ENCODE measurements at regions not wholly inside any gene's neighbourhood (a gene's known extent, or its start where the extent isn't known, plus 50 kb on each side); places are given as distances from the start of the nearest gene placed in this dataset.

GRCh38 chr4:157564218-157564617 is 343.7 kb downstream of the GRIA2 start:
- no peak for DNase-seq (ENCODE audit: low read depth, low spot score)
- Histone ChIP-seq H3K4me3 (no peak overlapping the region), H3K27ac (no peak overlapping the region), H3K9ac (ENCODE audit: insufficient read length) (no peak overlapping the region), H3K9me3 (ENCODE audit: low read depth, low read length) (no peaks in the 10 kb centered on the region), H3K36me3 (ENCODE audit: insufficient read depth, low read length) (no peaks in the 10 kb centered on the region)
- TF ChIP-seq POLR2AphosphoS5 (IDR thresholded peaks at IDR 0.05; ENCODE audit: borderline replicate concordance, low read depth, low read length) (no peak), FOXP2 (optimal IDR thresholded peaks at IDR 0.05; ENCODE audit: control extremely low read depth, extremely low read length, insufficient read depth) (no peak), EZH2 (IDR thresholded peaks at IDR 0.05) (no peak)

GRCh38 chr4:157558016-157558415 is 337.5 kb downstream of the GRIA2 start:
- no peak overlapping the region for H3K9ac ChIP-seq (ENCODE audit: insufficient read length)
- TF ChIP-seq FOXP2 (optimal IDR thresholded peaks at IDR 0.05; ENCODE audit: control extremely low read depth, extremely low read length, insufficient read depth) (no peak), POLR2AphosphoS5 (IDR thresholded peaks at IDR 0.05; ENCODE audit: borderline replicate concordance, low read depth, low read length) (no peak), EZH2 (IDR thresholded peaks at IDR 0.05) (no peak)
- DNase-seq (ENCODE audit: low read depth, low spot score) = no peak
- no peaks in the 10 kb centered on the region for H3K9me3 ChIP-seq (ENCODE audit: low read depth, low read length)
- H3K27ac ChIP-seq = no peak overlapping the region
- H3K4me3 ChIP-seq = no peak overlapping the region
- H3K36me3 ChIP-seq (ENCODE audit: insufficient read depth, low read length) = no peaks in the 10 kb centered on the region

GRCh38 chr4:157550028-157550427 is 329.5 kb downstream of the GRIA2 start:
- no peaks in the 10 kb centered on the region for H3K36me3 ChIP-seq (ENCODE audit: insufficient read depth, low read length)
- no peak for TF ChIP-seq EZH2 (IDR thresholded peaks at IDR 0.05)
- TF ChIP-seq FOXP2 (optimal IDR thresholded peaks at IDR 0.05; ENCODE audit: control extremely low read depth, extremely low read length, insufficient read depth) = no peak
- no peak for TF ChIP-seq POLR2AphosphoS5 (IDR thresholded peaks at IDR 0.05; ENCODE audit: borderline replicate concordance, low read depth, low read length)
- H3K9ac ChIP-seq (ENCODE audit: insufficient read length) = no peak overlapping the region
- H3K27ac ChIP-seq = no peak overlapping the region
- no peaks in the 10 kb centered on the region for H3K9me3 ChIP-seq (ENCODE audit: low read depth, low read length)
- DNase-seq (ENCODE audit: low read depth, low spot score) = peak; percentile 30
- peak overlapping the region; percentile 13; the same call in 1 of the 2 replicates for H3K4me3 ChIP-seq

GRCh38 chr4:157527954-157528353 is 307.4 kb downstream of the GRIA2 start:
- Histone ChIP-seq H3K9me3 (ENCODE audit: low read depth, low read length) (no peaks in the 10 kb centered on the region), H3K4me3 (no peak overlapping the region), H3K27ac (no peak overlapping the region), H3K36me3 (ENCODE audit: insufficient read depth, low read length) (no peaks in the 10 kb centered on the region), H3K9ac (ENCODE audit: insufficient read length) (no peak overlapping the region)
- no peak for DNase-seq (ENCODE audit: low read depth, low spot score)
- TF ChIP-seq FOXP2 (optimal IDR thresholded peaks at IDR 0.05; ENCODE audit: control extremely low read depth, extremely low read length, insufficient read depth) = no peak
- TF ChIP-seq EZH2 (IDR thresholded peaks at IDR 0.05) = no peak
- TF ChIP-seq POLR2AphosphoS5 (IDR thresholded peaks at IDR 0.05; ENCODE audit: borderline replicate concordance, low read depth, low read length) = no peak

GRCh38 chr4:157521906-157522305 is 301.4 kb downstream of the GRIA2 start:
- TF ChIP-seq EZH2 (IDR thresholded peaks at IDR 0.05) (no peak), POLR2AphosphoS5 (IDR thresholded peaks at IDR 0.05; ENCODE audit: borderline replicate concordance, low read depth, low read length) (no peak), FOXP2 (optimal IDR thresholded peaks at IDR 0.05; ENCODE audit: control extremely low read depth, extremely low read length, insufficient read depth) (no peak)
- Histone ChIP-seq H3K36me3 (ENCODE audit: insufficient read depth, low read length) (no peaks in the 10 kb centered on the region), H3K9me3 (ENCODE audit: low read depth, low read length) (no peaks in the 10 kb centered on the region), H3K27ac (no peak overlapping the region), H3K9ac (ENCODE audit: insufficient read length) (no peak overlapping the region), H3K4me3 (no peak overlapping the region)
- no peak for DNase-seq (ENCODE audit: low read depth, low spot score)

- Histone ChIP-seq H3K4me3 (no peak overlapping the region), H3K9ac (ENCODE audit: insufficient read length) (no peak overlapping the region), H3K9me3 (ENCODE audit: low read depth, low read length) (no peaks in the 10 kb centered on the region), H3K27ac (no peak overlapping the region), H3K36me3 (ENCODE audit: insufficient read depth, low read length) (no peaks in the 10 kb centered on the region)
- no peak for DNase-seq (ENCODE audit: low read depth, low spot score)
- TF ChIP-seq FOXP2 (optimal IDR thresholded peaks at IDR 0.05; ENCODE audit: control extremely low read depth, extremely low read length, insufficient read depth) (no peak), EZH2 (IDR thresholded peaks at IDR 0.05) (no peak), POLR2AphosphoS5 (IDR thresholded peaks at IDR 0.05; ENCODE audit: borderline replicate concordance, low read depth, low read length) (no peak)
Measured at GRCh38 chr4:157514711-157515110, 294.2 kb downstream of the GRIA2 start.

GRCh38 chr4:157509341-157509740 is 288.8 kb downstream of the GRIA2 start:
- Histone ChIP-seq H3K4me3 (peak overlapping the region; percentile 69), H3K9me3 (ENCODE audit: low read depth, low read length) (no peaks in the 10 kb centered on the region), H3K27ac (peak overlapping the region; percentile 47; the same call in 1 of the 2 replicates), H3K36me3 (ENCODE audit: insufficient read depth, low read length) (no peaks in the 10 kb centered on the region), H3K9ac (ENCODE audit: insufficient read length) (peak overlapping the region; percentile 29)
- peak; percentile 40 for DNase-seq (ENCODE audit: low read depth, low spot score)
- no peak for TF ChIP-seq EZH2 (IDR thresholded peaks at IDR 0.05)
- no peak for TF ChIP-seq POLR2AphosphoS5 (IDR thresholded peaks at IDR 0.05; ENCODE audit: borderline replicate concordance, low read depth, low read length)
- no peak for TF ChIP-seq FOXP2 (optimal IDR thresholded peaks at IDR 0.05; ENCODE audit: control extremely low read depth, extremely low read length, insufficient read depth)

GRCh38 chr4:157502656-157503055 is 282.1 kb downstream of the GRIA2 start:
- peak overlapping the region; percentile 40; the same call in 1 of the 2 replicates for H3K4me3 ChIP-seq
- no peaks in the 10 kb centered on the region for H3K36me3 ChIP-seq (ENCODE audit: insufficient read depth, low read length)
- no peaks in the 10 kb centered on the region for H3K9me3 ChIP-seq (ENCODE audit: low read depth, low read length)
- no peak overlapping the region for H3K9ac ChIP-seq (ENCODE audit: insufficient read length)
- peak; percentile 47 for TF ChIP-seq FOXP2 (optimal IDR thresholded peaks at IDR 0.05; ENCODE audit: control extremely low read depth, extremely low read length, insufficient read depth)
- no peak for TF ChIP-seq EZH2 (IDR thresholded peaks at IDR 0.05)
- DNase-seq (ENCODE audit: low read depth, low spot score) = peak; percentile 26
- peak overlapping the region; percentile 61; the same call in 1 of the 2 replicates for H3K27ac ChIP-seq

GRCh38 chr4:157459785-157460184 is 239.3 kb downstream of the GRIA2 start:
- Histone ChIP-seq H3K9me3 (ENCODE audit: low read depth, low read length) (no peaks in the 10 kb centered on the region), H3K36me3 (ENCODE audit: insufficient read depth, low read length) (no peaks in the 10 kb centered on the region), H3K27ac (no peak overlapping the region), H3K4me3 (no peak overlapping the region), H3K9ac (ENCODE audit: insufficient read length) (no peak overlapping the region)
- DNase-seq (ENCODE audit: low read depth, low spot score) = no peak
- TF ChIP-seq POLR2AphosphoS5 (IDR thresholded peaks at IDR 0.05; ENCODE audit: borderline replicate concordance, low read depth, low read length) = no peak

Data from SK-N-MC (cell line).